ENCODE measurements at regions not wholly inside any gene's neighbourhood (a gene's known extent, or its start where the extent isn't known, plus 50 kb on each side); places are given as distances from the start of the nearest gene placed in this dataset.

DNA sequence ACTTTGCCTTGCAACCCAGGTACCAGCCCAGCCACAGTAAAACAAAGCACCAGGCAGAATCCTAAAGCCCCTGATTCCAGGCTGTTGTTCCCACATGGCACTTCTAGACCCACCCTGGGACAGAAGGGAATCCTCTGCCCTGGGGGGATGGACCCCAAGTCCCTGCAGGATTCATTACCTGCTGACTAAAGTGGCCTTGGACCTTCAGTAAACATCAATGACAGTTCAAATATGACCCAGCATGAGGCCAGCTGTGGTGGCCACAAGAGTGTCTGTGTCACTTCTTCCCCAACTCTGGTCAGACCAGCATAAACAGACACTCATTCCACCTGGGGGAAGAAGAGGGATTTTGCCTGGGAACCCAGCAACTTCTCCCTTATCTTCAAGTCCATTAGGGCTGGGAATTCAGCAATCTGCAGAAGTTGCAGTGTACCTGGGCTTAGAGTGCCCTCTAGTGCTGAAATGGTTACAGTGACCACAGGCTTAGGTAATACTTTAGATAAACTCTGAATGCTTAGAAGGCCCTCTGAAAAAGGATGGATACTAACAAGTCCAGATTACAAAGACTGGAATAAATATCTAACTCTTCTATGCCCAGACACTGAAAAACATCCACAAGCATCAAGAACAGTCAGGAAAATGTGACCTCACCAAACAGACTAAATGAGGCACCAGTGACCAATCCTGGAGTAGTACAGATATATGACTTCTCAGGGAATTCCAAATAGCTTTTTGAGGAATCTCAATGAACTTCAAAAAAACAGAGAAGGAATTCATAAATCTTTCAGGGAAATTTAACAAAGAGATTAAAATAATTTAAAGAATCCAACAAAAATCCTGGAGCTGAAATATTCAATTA lies 108.5 kb upstream of the TMEM168 start:
- Histone ChIP-seq H3K4me3 (no peak overlapping the region), H3K9ac (ENCODE audit: insufficient read depth in 1 of 2, low read length in 2 of 2) (no peak overlapping the region), H3K9me3 (ENCODE audit: control insufficient read depth in 4 of 4, insufficient read depth in 3 of 4, low read length in 3 of 4) (peaks cover 0 to 6% (median 0%) of the 10 kb centered on the region in 4 donors), H3K4me1 (ENCODE audit: control insufficient read depth in 5 of 5, insufficient read depth in 5 of 5, low read length in 5 of 5) (peaks cover 0 to 11% (median 0%) of the 10 kb centered on the region in 5 donors), H3K27me3 (ENCODE audit: control insufficient read depth in 3 of 3, insufficient read depth in 3 of 3, low read length in 2 of 3) (no peaks in the 10 kb centered on the region), H3K36me3 (ENCODE audit: control insufficient read depth in 4 of 4, insufficient read depth in 4 of 4, low read length in 4 of 4) (peaks cover 3 to 9% (median 6%) of the 10 kb centered on the region in 4 donors), H3K27ac (ENCODE audit: low read depth in 1 of 2, low read length in 1 of 2) (no peak overlapping the region)
- peak; percentile 46 to 66 (median 57) for DNase-seq
- TF ChIP-seq CTCF (IDR thresholded peaks at IDR 0.05; ENCODE audit: control extremely low read depth, extremely low read depth): peak; percentile 61
- peak; percentile 41 for ATAC-seq (ENCODE audit: insufficient read depth, low FRiP score)

- Histone ChIP-seq H3K27me3 (ENCODE audit: control insufficient read depth in 3 of 3, insufficient read depth in 3 of 3, low read length in 2 of 3) (no peaks in the 10 kb centered on the region), H3K9ac (ENCODE audit: insufficient read depth in 1 of 2, low read length in 2 of 2) (no peak overlapping the region), H3K4me3 (no peak overlapping the region), H3K4me1 (ENCODE audit: control insufficient read depth in 5 of 5, insufficient read depth in 5 of 5, low read length in 5 of 5) (peaks cover 0 to 11% (median 0%) of the 10 kb centered on the region in 5 donors), H3K36me3 (ENCODE audit: control insufficient read depth in 4 of 4, insufficient read depth in 4 of 4, low read length in 4 of 4) (peaks cover 6 to 12% (median 10%) of the 10 kb centered on the region in 4 donors), H3K9me3 (ENCODE audit: control insufficient read depth in 4 of 4, insufficient read depth in 3 of 4, low read length in 3 of 4) (peaks cover 0 to 6% (median under 1%) of the 10 kb centered on the region in 4 donors), H3K27ac (ENCODE audit: low read depth in 1 of 2, low read length in 1 of 2) (no peak overlapping the region)
- DNase-seq (no peak), ATAC-seq (ENCODE audit: insufficient read depth, low FRiP score) (no peak)
- 89 to 95% methylated on average over 2 of the region's 2 CpGs for WGBS, 2 donors
- TF ChIP-seq CTCF (IDR thresholded peaks at IDR 0.05; ENCODE audit: control extremely low read depth, extremely low read depth): no peak
Observed at GRCh38 chr7:112897839-112898431, 107.7 kb upstream of the TMEM168 start.

- H3K9me3 ChIP-seq (ENCODE audit: control insufficient read depth in 4 of 4, insufficient read depth in 3 of 4, low read length in 3 of 4): peaks cover 0 to 6% (median under 1%) of the 10 kb centered on the region in 4 donors
- H3K27ac ChIP-seq (ENCODE audit: low read depth in 1 of 2, low read length in 1 of 2): no peak overlapping the region
- ATAC-seq (ENCODE audit: insufficient read depth, low FRiP score): no peak
- H3K4me3 ChIP-seq: no peak overlapping the region
- peaks cover 0 to 11% (median 0%) of the 10 kb centered on the region in 5 donors for H3K4me1 ChIP-seq (ENCODE audit: control insufficient read depth in 5 of 5, insufficient read depth in 5 of 5, low read length in 5 of 5)
- no peak overlapping the region for H3K9ac ChIP-seq (ENCODE audit: insufficient read depth in 1 of 2, low read length in 2 of 2)
- H3K36me3 ChIP-seq (ENCODE audit: control insufficient read depth in 4 of 4, insufficient read depth in 4 of 4, low read length in 4 of 4): peaks cover 7 to 17% (median 12%) of the 10 kb centered on the region in 4 donors
- TF ChIP-seq CTCF (IDR thresholded peaks at IDR 0.05; ENCODE audit: control extremely low read depth, extremely low read depth): no peak
- no peaks in the 10 kb centered on the region for H3K27me3 ChIP-seq (ENCODE audit: control insufficient read depth in 3 of 3, insufficient read depth in 3 of 3, low read length in 2 of 3)
- DNase-seq: peak; percentile 48 to 83 (median 81)
- whole genome bisulfite sequencing, 2 donors: 87 to 97% methylated on average over 10 of the region's 10 CpGs
Observed at GRCh38 chr7:112896026-112896601, 105.9 kb upstream of the TMEM168 start.
